Pancreas (tissue), 10 donors: ENCODE measurements at regions not wholly inside any gene's neighbourhood (a gene's known extent, or its start where the extent isn't known, plus 50 kb on each side); places are given as distances from the start of the nearest gene placed in this dataset.

Experiments used
- ATAC-seq, 4 donors: fragments of 200-7000 bp; cut with Tn5 transposase; one replicate each; pipeline versions ENCODE4 v1.8.0 to v1.9.1; 2020; ENCODE audit warnings: mild to moderate bottlenecking in 4 of 4, moderate library complexity in 4 of 4
- DNase-seq, 6 donors: peaks; one replicate each; pipeline ENCODE4 v3.0.0-alpha.2; 2020
- FAIRE-seq: peaks from 2 replicates; lab custom pipeline; 2012; peaks lifted over from hg19 to GRCh38; lab: Jason Lieb, UNC
- H3K27ac ChIP-seq, 4 donors: fragments of 200-600 bp; sonication (generic); 1 replicate in 3 of 4; 2 replicates in 1 of 4; pipeline versions ENCODE4 v1.5.0 to v1.8.0; 2020
- H3K27me3 ChIP-seq, 4 donors: fragments of 200-600 bp; one replicate each; pipeline ENCODE4 v1.8.0; 2021
- H3K36me3 ChIP-seq, 3 donors: fragments of 200-600 bp; sonication (generic) in 1 of 3; one replicate each; pipeline versions ENCODE4 v1.5.0 to v1.8.0; 2020 to 2021
- H3K4me1 ChIP-seq, 3 donors: fragments of 200-600 bp; one replicate each; pipeline ENCODE4 v1.8.0; 2021
- H3K4me3 ChIP-seq, 4 donors: fragments of 200-600 bp; sonication (generic) in 2 of 4; one replicate each; pipeline versions ENCODE4 v1.5.0 to v1.8.0; 2020 to 2021
- H3K9me3 ChIP-seq, 4 donors: fragments of 200-600 bp; one replicate each; pipeline ENCODE4 v1.8.0; 2021
- CTCF ChIP-seq, 4 donors: fragments of 200-600 bp; sonication (generic) in 3 of 4; IDR thresholded peaks; one replicate each; pipeline versions ENCODE4 v1.5.0 to v1.8.0; 2021; ENCODE audit warnings: antibody characterized with exemption in 4 of 4
- WGBS, 2 donors: extraction: QIAGEN DNeasy Blood & Tissue Kit; methylation state at CpG; one replicate each; pipeline ENCODE4 v1.1.7; 2013; 5-methylcytosine and 5-hydroxymethylcytosine counted together
- intact Hi-C, 3 donors: fragments of 100-400 bp; cut with DNase I; formaldehyde crosslinking; loops; one replicate each; pipeline versions ENCODE4 v1.11.1 to v1.14.2; 2022
- donor health status: healthy with polysubstance abuse.
- donor health status: DM: no; HTN: no; CAD: no; lungs with moderate emphysema.
- donor health status: DM: no; HTN: no; CAD: no.
- donor health status: control.
- donor health status: control.
- donor health status: Bipolar disorder and iron deficiency.
- donor health status: DM: yes; HTN: yes; CAD: no.
- donor health status: DM: no; HTN: no; CAD: no.
- donor health status: DM: no; HTN: no; CAD: no.
- donor health status: DM: yes; HTN: yes; CAD: no.

DNA sequence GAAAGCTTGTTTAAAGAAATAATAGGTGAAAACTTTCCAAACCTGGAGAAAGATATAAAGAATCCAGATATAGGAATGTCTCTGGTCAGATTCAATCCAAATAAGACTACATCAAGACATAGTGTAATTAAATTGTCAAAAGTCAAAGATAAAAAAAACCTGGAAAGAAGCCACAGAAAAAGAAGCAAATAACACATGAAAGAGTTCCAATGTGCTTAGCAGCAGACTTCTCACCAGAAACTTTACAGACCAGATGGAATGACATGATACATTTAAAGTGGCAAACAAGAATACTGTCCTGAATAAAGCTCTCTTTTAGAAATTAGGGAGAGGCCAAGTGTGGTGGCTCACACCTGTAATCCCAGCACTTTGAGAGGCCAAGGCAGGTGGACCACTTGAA, 1039.9 kb downstream of the KCNT2 start:
- Histone ChIP-seq H3K9me3 (no peaks in the 10 kb centered on the region), H3K4me1 (no peaks in the 10 kb centered on the region), H3K4me3 (no peak overlapping the region), H3K27ac (no peak overlapping the region), H3K27me3 (no peaks in the 10 kb centered on the region), H3K36me3 (no peaks in the 10 kb centered on the region)
- TF ChIP-seq CTCF (IDR thresholded peaks at IDR 0.05): no peak
- DNase-seq: no peak
- FAIRE-seq: no peak
- ATAC-seq: no peak
- intact Hi-C loops: no loop called here

DNA sequence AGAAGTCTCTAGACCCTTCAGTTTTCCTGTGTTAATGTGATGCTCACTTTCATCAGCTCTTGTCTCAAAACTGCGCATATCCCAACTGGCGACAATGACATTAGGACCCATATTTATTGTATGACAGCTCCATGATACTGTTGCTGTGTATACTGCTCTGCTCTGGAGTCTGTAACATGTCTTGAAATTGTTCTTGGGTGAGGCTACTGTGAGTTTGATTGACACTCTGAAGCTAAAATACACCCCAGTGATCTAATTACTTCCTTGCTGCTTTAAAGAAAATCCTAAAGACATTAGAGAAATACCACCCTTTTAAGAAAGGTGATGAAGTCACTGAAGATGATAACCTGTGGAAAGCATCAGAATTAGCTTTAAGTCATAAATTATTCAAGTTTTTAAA, 1046.2 kb downstream of the KCNT2 start:
- Histone ChIP-seq H3K9me3 (no peaks in the 10 kb centered on the region), H3K27ac (no peak overlapping the region), H3K36me3 (no peaks in the 10 kb centered on the region), H3K27me3 (no peaks in the 10 kb centered on the region), H3K4me1 (no peaks in the 10 kb centered on the region), H3K4me3 (no peak overlapping the region)
- no peak for TF ChIP-seq CTCF (IDR thresholded peaks at IDR 0.05)
- FAIRE-seq (no peak), DNase-seq (no peak), ATAC-seq (no peak)
- WGBS, 2 donors: 84 to 94% methylated on average over 2 of the region's 2 CpGs
- intact Hi-C loops: no loop called here

- DNase-seq: no peak
- WGBS, 2 donors: 70 to 75% methylated on average over 5 of the region's 5 CpGs
- FAIRE-seq: no peak
- Histone ChIP-seq H3K4me1 (no peaks in the 10 kb centered on the region), H3K27ac (no peak overlapping the region), H3K27me3 (no peaks in the 10 kb centered on the region), H3K9me3 (no peaks in the 10 kb centered on the region), H3K36me3 (no peaks in the 10 kb centered on the region), H3K4me3 (no peak overlapping the region)
- no peak for ATAC-seq
- no peak for TF ChIP-seq CTCF (IDR thresholded peaks at IDR 0.05)
- intact Hi-C loops: no loop called here
These were observed 1058.0 kb downstream of the KCNT2 start for GRCh38 chr1:195550071-195550862.

DNA sequence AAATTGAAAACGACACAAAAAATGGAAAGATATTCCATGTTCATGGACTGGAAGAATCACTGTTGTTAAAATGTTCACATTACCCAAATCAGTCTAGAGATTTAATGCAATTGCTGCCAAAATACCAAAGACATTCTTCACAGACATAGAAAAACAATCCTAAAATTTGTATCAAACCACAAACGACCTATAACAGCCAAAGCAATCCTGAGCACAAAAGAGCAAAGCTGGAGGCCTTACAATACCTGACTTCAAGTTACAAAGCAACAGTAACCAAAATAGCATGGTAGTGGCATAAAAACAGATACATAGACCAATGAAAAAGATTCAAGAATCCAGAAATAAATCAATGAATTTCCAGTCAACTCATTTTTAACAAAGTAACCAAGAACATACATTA, 1077.3 kb downstream of the KCNT2 start:
- intact Hi-C loops: no loop called here
- no peak for ATAC-seq
- FAIRE-seq: no peak

More for the DNA sequence above, 1077.3 kb downstream of the KCNT2 start:
- Histone ChIP-seq H3K4me1 (no peaks in the 10 kb centered on the region), H3K27ac (no peak overlapping the region), H3K9me3 (no peaks in the 10 kb centered on the region), H3K4me3 (no peak overlapping the region), H3K36me3 (no peaks in the 10 kb centered on the region), H3K27me3 (no peaks in the 10 kb centered on the region)
- 31 to 37% methylated on average over 2 of the region's 2 CpGs for WGBS, 2 donors
- TF ChIP-seq CTCF (IDR thresholded peaks at IDR 0.05): no peak
- no peak for DNase-seq
